Esophagus squamous epithelium (tissue), 5 donors: ENCODE measurements at regions not wholly inside any gene's neighbourhood (a gene's known extent, or its start where the extent isn't known, plus 50 kb on each side); places are given as distances from the start of the nearest gene placed in this dataset.
A peak's percentile ranks its signal among the peaks of the same experiment; 100 is the strongest.
"Not testable (repeated sequence)": the region's sequence is repeated elsewhere in the genome, so short reads cannot be mapped to it uniquely, and the experiment has no call there.

ENCODE experiments used
- DNase-seq: peaks from one replicate; lab custom pipeline; 2025; lab: John Stamatoyannopoulos, UW
- H3K27ac ChIP-seq, 4 donors: fragments of 200-600 bp; sonication (generic); one replicate each; pipeline ENCODE4 v1.5.1; 2016 to 2019; ENCODE audit warnings: mild to moderate bottlenecking in 1 of 4
- H3K27me3 ChIP-seq, 4 donors: fragments of 200-600 bp; sonication (generic); 1 replicate in 3 of 4; 2 replicates in 1 of 4; pipeline versions ENCODE4 v1.5.1 to v1.6.0; 2017 to 2021; ENCODE audit warnings: antibody characterized with exemption in 1 of 4
- H3K36me3 ChIP-seq, 3 donors: fragments of 200-600 bp; sonication (generic); one replicate each; pipeline ENCODE4 v1.5.1; 2016 to 2019
- H3K4me1 ChIP-seq, 3 donors: fragments of 200-600 bp; sonication (generic); one replicate each; pipeline ENCODE4 v1.5.1; 2017 to 2019
- H3K4me3 ChIP-seq, 4 donors: fragments of 200-600 bp; sonication (generic); 1 replicate in 3 of 4; 2 replicates in 1 of 4; pipeline ENCODE4 v1.5.1; 2016 to 2019; ENCODE audit warnings: mild to moderate bottlenecking in 2 of 4, moderate library complexity in 1 of 4
- H3K9me3 ChIP-seq, 3 donors: fragments of 200-600 bp; sonication (generic); one replicate each; pipeline ENCODE4 v1.5.1; 2016 to 2019
- CTCF ChIP-seq, 6 experiments: fragments of 450-650 bp in 4 of 6; fragments of 200-600 bp in 2 of 6; sonication (generic) in 2 of 6; IDR thresholded peaks; one replicate each; pipeline ENCODE4 v1.5.1; 2016 to 2019; ENCODE audit warnings: antibody characterized with exemption in 6 of 6, mild to moderate bottlenecking in 4 of 6, moderate library complexity in 4 of 6
- POLR2A ChIP-seq, 4 donors: fragments of 450-650 bp; IDR thresholded peaks; one replicate each; pipeline ENCODE4 v1.6.1; 2017; ENCODE audit warnings: antibody characterized with exemption in 4 of 4, mild to moderate bottlenecking in 4 of 4, moderate library complexity in 3 of 4
- WGBS, 2 donors: methylation state at CpG; one replicate each; pipeline ENCODE4 v1.1.5; 2018; 5-methylcytosine and 5-hydroxymethylcytosine counted together
- intact Hi-C: fragments of 100-400 bp; cut with DNase I; formaldehyde crosslinking; loops from one replicate; pipeline ENCODE4 v1.15.0; 2022
- donor health status: DM: yes; HTN: yes; CAD: no.

GRCh38 chr20:28602403-28603217 lies 2654.9 kb upstream of the DEFB115 start:
- TF ChIP-seq CTCF (IDR thresholded peaks at IDR 0.05) = peak; percentile 20 to 49 (median 34)
- 7% methylated on average over 6 of the region's 71 CpGs; no CpG with 5 or more reads in 1 of the 2 donors for WGBS, 2 donors

GRCh38 chr20:28603218-28603577 lies 2654.3 kb upstream of the DEFB115 start:
- H3K4me1 ChIP-seq = peaks cover 0 to 18% (median 0%) of the 10 kb centered on the region in 3 donors
- H3K27ac ChIP-seq = peak overlapping the region; percentile 65 to 88 (median 72)
- H3K27me3 ChIP-seq, DNase-seq, H3K9me3 ChIP-seq, intact Hi-C loops, H3K36me3 ChIP-seq: not testable (repeated sequence)
- peak overlapping the region; percentile 49 to 70 (median 61) for H3K4me3 ChIP-seq
- 76 to 79% methylated on average over 14 to 17 of the region's 17 CpGs for WGBS, 2 donors

More at GRCh38 chr20:28602403-28603217, 2654.9 kb upstream of the DEFB115 start:
- H3K4me3 ChIP-seq = peak overlapping the region; percentile 49 to 70 (median 61)
- H3K4me1 ChIP-seq = peaks cover 0 to 18% (median 0%) of the 10 kb centered on the region in 3 donors
- H3K36me3 ChIP-seq, intact Hi-C loops, H3K9me3 ChIP-seq, H3K27me3 ChIP-seq, DNase-seq: not testable (repeated sequence)
- peak overlapping the region; percentile 65 to 88 (median 72) for H3K27ac ChIP-seq

- no peak for TF ChIP-seq POLR2A (IDR thresholded peaks at IDR 0.05)
- no peak for TF ChIP-seq CTCF (IDR thresholded peaks at IDR 0.05)
- no peaks in the 10 kb centered on the region for H3K36me3 ChIP-seq
- H3K9me3 ChIP-seq = peaks cover 0 to 31% (median 7%) of the 10 kb centered on the region in 3 donors
- H3K27ac ChIP-seq = no peak overlapping the region
- intact Hi-C loops = no loop called here
- 28 to 32% methylated on average over 1 of the region's 1 CpG for WGBS, 2 donors
- no peaks in the 10 kb centered on the region for H3K4me1 ChIP-seq
- H3K4me3 ChIP-seq = no peak overlapping the region
- no peaks in the 10 kb centered on the region for H3K27me3 ChIP-seq
- no peak for DNase-seq
Measured at GRCh38 chr20:28616354-28616753, 2641.1 kb upstream of the DEFB115 start.

- H3K27me3 ChIP-seq, H3K4me3 ChIP-seq, H3K4me1 ChIP-seq, H3K36me3 ChIP-seq, intact Hi-C loops, H3K27ac ChIP-seq, DNase-seq: not testable (repeated sequence)
- WGBS, 2 donors = 74 to 79% methylated on average over 14 to 20 of the region's 20 CpGs
- H3K9me3 ChIP-seq = peaks cover 0 to 28% (median 7%) of the 10 kb centered on the region in 3 donors
Measured at GRCh38 chr20:28619956-28620651, 2637.4 kb upstream of the DEFB115 start.

- DNase-seq, H3K36me3 ChIP-seq, H3K4me1 ChIP-seq, intact Hi-C loops, H3K27me3 ChIP-seq, H3K27ac ChIP-seq, H3K9me3 ChIP-seq, H3K4me3 ChIP-seq: not testable (repeated sequence)
- WGBS, 2 donors = 36 to 42% methylated on average over 2 of the region's 2 CpGs
Measured at GRCh38 chr20:28625112-28625511, 2632.4 kb upstream of the DEFB115 start.

- H3K4me3 ChIP-seq, DNase-seq, H3K36me3 ChIP-seq, intact Hi-C loops, H3K27me3 ChIP-seq, H3K27ac ChIP-seq, H3K4me1 ChIP-seq, H3K9me3 ChIP-seq: not testable (repeated sequence)
- 47 to 58% methylated on average over 2 of the region's 2 CpGs for WGBS, 2 donors
Measured at GRCh38 chr20:28640831-28641230, 2616.6 kb upstream of the DEFB115 start.
